Suprapubic skin (tissue), 4 donors: ENCODE measurements at regions not wholly inside any gene's neighbourhood (a gene's known extent, or its start where the extent isn't known, plus 50 kb on each side); places are given as distances from the start of the nearest gene placed in this dataset.

Source experiments
- DNase-seq, 2 donors: peaks; one replicate each; pipeline ENCODE4 v3.0.0-alpha.2; 2019; ENCODE audit warnings: low spot score in 2 of 2
- H3K27ac ChIP-seq: fragments of 200-600 bp; sonication (generic); one replicate; pipeline ENCODE4 v1.5.1; 2019
- H3K27me3 ChIP-seq: fragments of 200-600 bp; sonication (generic); one replicate; pipeline ENCODE4 v1.5.1; 2019
- H3K36me3 ChIP-seq: fragments of 200-600 bp; sonication (generic); one replicate; pipeline ENCODE4 v1.5.1; 2019
- H3K4me1 ChIP-seq: fragments of 200-600 bp; sonication (generic); one replicate; pipeline ENCODE4 v1.5.1; 2019
- H3K4me3 ChIP-seq: fragments of 200-600 bp; sonication (generic); one replicate; pipeline ENCODE4 v1.5.1; 2019; ENCODE audit warnings: mild to moderate bottlenecking
- H3K9me3 ChIP-seq: fragments of 200-600 bp; sonication (generic); one replicate; pipeline ENCODE4 v1.5.1; 2019
- CTCF ChIP-seq, 2 donors: fragments of 200-600 bp in 1 of 2; fragments of 450-650 bp in 1 of 2; sonication (generic) in 1 of 2; IDR thresholded peaks; one replicate each; pipeline ENCODE4 v1.5.1; 2016 to 2019; ENCODE audit warnings: antibody characterized with exemption in 2 of 2, mild to moderate bottlenecking in 1 of 2, moderate library complexity in 1 of 2
- EP300 ChIP-seq: sonication (generic); formaldehyde crosslinking; IDR thresholded peaks from one replicate; pipeline ENCODE4 v1.6.1; 2017; ENCODE audit warnings: antibody characterized with exemption
- POLR2A ChIP-seq, 2 donors: fragments of 450-650 bp; IDR thresholded peaks; one replicate each; pipeline ENCODE4 v1.6.1; 2017; ENCODE audit warnings: antibody characterized with exemption in 2 of 2, mild to moderate bottlenecking in 2 of 2, moderate library complexity in 2 of 2
- POLR2AphosphoS5 ChIP-seq, 3 donors: sonication (generic); formaldehyde crosslinking; IDR thresholded peaks; one replicate each; pipeline ENCODE4 v1.6.1; 2017; ENCODE audit warnings: antibody characterized with exemption in 3 of 3
- WGBS: methylation state at CpG from one replicate; pipeline ENCODE4 v1.1.5; 2018; 5-methylcytosine and 5-hydroxymethylcytosine counted together

- no peak for TF ChIP-seq CTCF (IDR thresholded peaks at IDR 0.05)
- TF ChIP-seq POLR2A (IDR thresholded peaks at IDR 0.05): no peak
- no peak for TF ChIP-seq EP300
- TF ChIP-seq POLR2AphosphoS5 (IDR thresholded peaks at IDR 0.05): no peak
- Histone ChIP-seq H3K9me3 (no peaks in the 10 kb centered on the region), H3K4me3 (no peak overlapping the region), H3K27me3 (no peaks in the 10 kb centered on the region), H3K36me3 (no peaks in the 10 kb centered on the region), H3K27ac (no peak overlapping the region), H3K4me1 (peaks cover 4% of the 10 kb centered on the region)
- 68% methylated on average over 4 of the region's 4 CpGs for WGBS
- no peak for DNase-seq
Observed at GRCh38 chr6:14834851-14835530, 410.9 kb upstream of the JARID2 start.

- peaks cover 4% of the 10 kb centered on the region for H3K4me1 ChIP-seq
- WGBS: 94% methylated on average over 3 of the region's 3 CpGs
- no peaks in the 10 kb centered on the region for H3K36me3 ChIP-seq
- TF ChIP-seq CTCF (IDR thresholded peaks at IDR 0.05) (no peak), POLR2AphosphoS5 (IDR thresholded peaks at IDR 0.05) (no peak), POLR2A (IDR thresholded peaks at IDR 0.05) (no peak), EP300 (no peak)
- H3K27ac ChIP-seq: no peak overlapping the region
- no peaks in the 10 kb centered on the region for H3K9me3 ChIP-seq
- H3K27me3 ChIP-seq: no peaks in the 10 kb centered on the region
- H3K4me3 ChIP-seq: no peak overlapping the region
- DNase-seq: no peak
Observed at GRCh38 chr6:14837435-14837834, 408.4 kb upstream of the JARID2 start.

- no peak for DNase-seq
- Histone ChIP-seq H3K27me3 (no peaks in the 10 kb centered on the region), H3K36me3 (no peaks in the 10 kb centered on the region), H3K27ac (no peak overlapping the region), H3K4me3 (no peak overlapping the region), H3K9me3 (no peaks in the 10 kb centered on the region), H3K4me1 (peaks cover 4% of the 10 kb centered on the region)
- 39% methylated on average over 4 of the region's 4 CpGs for WGBS
- TF ChIP-seq POLR2AphosphoS5 (IDR thresholded peaks at IDR 0.05) (no peak), EP300 (no peak), POLR2A (IDR thresholded peaks at IDR 0.05) (no peak), CTCF (IDR thresholded peaks at IDR 0.05) (no peak)
Observed at GRCh38 chr6:14838133-14838583, 407.7 kb upstream of the JARID2 start.

- Histone ChIP-seq H3K27ac (no peak overlapping the region), H3K36me3 (no peaks in the 10 kb centered on the region), H3K9me3 (no peaks in the 10 kb centered on the region), H3K27me3 (no peaks in the 10 kb centered on the region), H3K4me3 (no peak overlapping the region), H3K4me1 (peaks cover 4% of the 10 kb centered on the region)
- TF ChIP-seq POLR2A (IDR thresholded peaks at IDR 0.05): no peak
- peak in 2 of 3 donors; percentile 70 to 86 for TF ChIP-seq POLR2AphosphoS5 (IDR thresholded peaks at IDR 0.05)
- TF ChIP-seq EP300: peak; percentile 98
- WGBS: 62% methylated on average over 8 of the region's 8 CpGs
- peak; percentile 78 to 84 for DNase-seq
Observed at GRCh38 chr6:14841901-14842421, 403.9 kb upstream of the JARID2 start.

- Histone ChIP-seq H3K4me1 (no peaks in the 10 kb centered on the region), H3K27me3 (no peaks in the 10 kb centered on the region), H3K4me3 (no peak overlapping the region), H3K9me3 (no peaks in the 10 kb centered on the region), H3K27ac (no peak overlapping the region), H3K36me3 (no peaks in the 10 kb centered on the region)
- 93% methylated on average over 17 of the region's 17 CpGs for WGBS
- TF ChIP-seq CTCF (IDR thresholded peaks at IDR 0.05) (no peak), EP300 (no peak), POLR2AphosphoS5 (IDR thresholded peaks at IDR 0.05) (no peak), POLR2A (IDR thresholded peaks at IDR 0.05) (no peak)
- DNase-seq: no peak
Observed at GRCh38 chr6:14844411-14844810, 401.5 kb upstream of the JARID2 start.
